ENCODE measurements at regions not wholly inside any gene's neighbourhood (a gene's known extent, or its start where the extent isn't known, plus 50 kb on each side); places are given as distances from the start of the nearest gene placed in this dataset.

- no peak for TF ChIP-seq CTCF (IDR thresholded peaks at IDR 0.05; ENCODE audit: insufficient read depth, low read depth, low read length)
- no peak for TF ChIP-seq EZH2 (IDR thresholded peaks at IDR 0.05; ENCODE audit: insufficient read depth, low read length)
Observed at GRCh38 chr4:125676583-125676982, 361.8 kb downstream of the FAT4 start.
